ENCODE measurements at regions not wholly inside any gene's neighbourhood (a gene's known extent, or its start where the extent isn't known, plus 50 kb on each side); places are given as distances from the start of the nearest gene placed in this dataset.

GRCh38 chr16:85294810-85295508 lies 182.7 kb upstream of the CIBAR2 start:
- Mint-ChIP-seq H3K27me3 (peaks cover 4 to 10% (median 9%) of the 10 kb centered on the region in 3 donors), H3K36me3 (no peaks in the 10 kb centered on the region), H3K4me1 (peaks cover 0 to 8% (median 3%) of the 10 kb centered on the region in 3 donors), H3K4me3 (no peak overlapping the region), H3K9me3 (no peaks in the 10 kb centered on the region), H3K27ac (peak overlapping the region in 1 of 6 donors; percentile 86)
- DNase-seq = no peak
- no peak for ATAC-seq (ENCODE audit: low read depth in 2 of 2)

- ATAC-seq (ENCODE audit: low read depth in 2 of 2) = peak; percentile 85 to 94
- no peaks in the 10 kb centered on the region for H3K9me3 Mint-ChIP-seq
- peak overlapping the region in 3 of 6 donors; percentile 36 to 74 (median 42) for H3K27ac Mint-ChIP-seq
These were observed 184.8 kb upstream of the CIBAR2 start for GRCh38 chr16:85296859-85297660.

GRCh38 chr16:85297881-85298280 lies 185.6 kb upstream of the CIBAR2 start:
- Mint-ChIP-seq H3K4me1 (peaks cover 0 to 9% (median 3%) of the 10 kb centered on the region in 3 donors), H3K4me3 (no peak overlapping the region), H3K27me3 (peaks cover 4 to 15% (median 10%) of the 10 kb centered on the region in 3 donors), H3K9me3 (no peaks in the 10 kb centered on the region), H3K36me3 (no peaks in the 10 kb centered on the region), H3K27ac (peak overlapping the region in 1 of 6 donors; percentile 69)
- DNase-seq (no peak), ATAC-seq (ENCODE audit: low read depth in 2 of 2) (no peak)

More at GRCh38 chr16:85296859-85297660, 184.8 kb upstream of the CIBAR2 start:
- DNase-seq = peak; percentile 51
- Mint-ChIP-seq H3K27me3 (peaks cover 4 to 15% (median 10%) of the 10 kb centered on the region in 3 donors), H3K4me3 (no peak overlapping the region), H3K36me3 (no peaks in the 10 kb centered on the region), H3K4me1 (peaks cover 0 to 8% (median 3%) of the 10 kb centered on the region in 3 donors)

- H3K27me3 Mint-ChIP-seq = peaks cover 4 to 15% (median 10%) of the 10 kb centered on the region in 3 donors
- DNase-seq (no peak), ATAC-seq (ENCODE audit: low read depth in 2 of 2) (no peak)
- no peaks in the 10 kb centered on the region for H3K36me3 Mint-ChIP-seq
- H3K27ac Mint-ChIP-seq = no peak overlapping the region
- H3K9me3 Mint-ChIP-seq = no peaks in the 10 kb centered on the region
- no peak overlapping the region for H3K4me3 Mint-ChIP-seq
- H3K4me1 Mint-ChIP-seq = peaks cover 11 to 28% (median 27%) of the 10 kb centered on the region in 3 donors
These were observed 188.2 kb upstream of the CIBAR2 start for GRCh38 chr16:85300406-85300968.

GRCh38 chr16:85301231-85301630 lies 189.0 kb upstream of the CIBAR2 start:
- no peak for DNase-seq
- Mint-ChIP-seq H3K27me3 (peaks cover 4 to 15% (median 9%) of the 10 kb centered on the region in 3 donors), H3K4me1 (peaks cover 14 to 35% (median 32%) of the 10 kb centered on the region in 3 donors), H3K36me3 (no peaks in the 10 kb centered on the region), H3K4me3 (no peak overlapping the region), H3K9me3 (no peaks in the 10 kb centered on the region), H3K27ac (peak overlapping the region in 1 of 6 donors; percentile 53)
- ATAC-seq (ENCODE audit: low read depth in 2 of 2) = no peak

- Mint-ChIP-seq H3K4me3 (peak overlapping the region in 1 of 8 donors; percentile 16), H3K27me3 (peaks cover 0 to 5% (median 0%) of the 10 kb centered on the region in 3 donors), H3K36me3 (no peaks in the 10 kb centered on the region), H3K27ac (peak overlapping the region in 1 of 6 donors; percentile 69), H3K4me1 (peaks cover 21 to 39% (median 33%) of the 10 kb centered on the region in 3 donors), H3K9me3 (no peaks in the 10 kb centered on the region)
- no peak for ATAC-seq (ENCODE audit: low read depth in 2 of 2)
- no peak for DNase-seq
These were observed 190.0 kb upstream of the CIBAR2 start for GRCh38 chr16:85302018-85302847.

- peak overlapping the region in 3 of 6 donors; percentile 15 to 68 (median 36) for H3K27ac Mint-ChIP-seq
- peak overlapping the region in 2 of 8 donors; percentile 67 to 68 for H3K4me3 Mint-ChIP-seq
- no peak for ATAC-seq (ENCODE audit: low read depth in 2 of 2)
- no peaks in the 10 kb centered on the region for H3K36me3 Mint-ChIP-seq
- H3K4me1 Mint-ChIP-seq = peaks cover 25 to 45% (median 39%) of the 10 kb centered on the region in 3 donors
- no peaks in the 10 kb centered on the region for H3K9me3 Mint-ChIP-seq
- H3K27me3 Mint-ChIP-seq = peaks cover 0 to 5% (median 0%) of the 10 kb centered on the region in 3 donors
- no peak for DNase-seq
These were observed 190.6 kb upstream of the CIBAR2 start for GRCh38 chr16:85302848-85303353.

- DNase-seq = peak; percentile 74
- Mint-ChIP-seq H3K27ac (peak overlapping the region in 3 of 6 donors; percentile 36 to 82 (median 68)), H3K4me1 (peaks cover 26 to 51% (median 44%) of the 10 kb centered on the region in 3 donors), H3K36me3 (no peaks in the 10 kb centered on the region), H3K4me3 (peak overlapping the region in 6 of 8 donors; percentile 32 to 84 (median 68)), H3K27me3 (peaks cover 0 to 5% (median 0%) of the 10 kb centered on the region in 3 donors), H3K9me3 (no peaks in the 10 kb centered on the region)
- ATAC-seq (ENCODE audit: low read depth in 2 of 2) = peak; percentile 34 to 42
These were observed 191.1 kb upstream of the CIBAR2 start for GRCh38 chr16:85303354-85303883.

- Mint-ChIP-seq H3K27me3 (peaks cover 0 to 5% (median 0%) of the 10 kb centered on the region in 3 donors), H3K27ac (peak overlapping the region in 3 of 6 donors; percentile 16 to 91 (median 68)), H3K9me3 (no peaks in the 10 kb centered on the region), H3K4me3 (peak overlapping the region in 2 of 8 donors; percentile 27 to 83), H3K4me1 (peaks cover 30 to 60% (median 49%) of the 10 kb centered on the region in 3 donors), H3K36me3 (no peaks in the 10 kb centered on the region)
- DNase-seq (no peak), ATAC-seq (ENCODE audit: low read depth in 2 of 2) (no peak)
These were observed 192.1 kb upstream of the CIBAR2 start for GRCh38 chr16:85304337-85304736.

- Mint-ChIP-seq H3K36me3 (no peaks in the 10 kb centered on the region), H3K4me1 (peaks cover 42 to 75% (median 68%) of the 10 kb centered on the region in 3 donors), H3K4me3 (peak overlapping the region; percentile 6 to 87 (median 71)), H3K9me3 (no peaks in the 10 kb centered on the region), H3K27ac (peak overlapping the region; percentile 83 to 96 (median 94)), H3K27me3 (peaks cover 0 to 1% (median 0%) of the 10 kb centered on the region in 3 donors)
- ATAC-seq (ENCODE audit: low read depth in 2 of 2) (peak; percentile 66 to 73), DNase-seq (peak; percentile 86)
These were observed 194.0 kb upstream of the CIBAR2 start for GRCh38 chr16:85306071-85306792.

- no peaks in the 10 kb centered on the region for H3K36me3 Mint-ChIP-seq
- no peaks in the 10 kb centered on the region for H3K27me3 Mint-ChIP-seq
- ATAC-seq (ENCODE audit: low read depth in 2 of 2) = no peak
- H3K4me1 Mint-ChIP-seq = peaks cover 47 to 82% (median 76%) of the 10 kb centered on the region in 3 donors
- peak overlapping the region; percentile 83 to 96 (median 94) for H3K27ac Mint-ChIP-seq
- DNase-seq = no peak
- no peaks in the 10 kb centered on the region for H3K9me3 Mint-ChIP-seq
- H3K4me3 Mint-ChIP-seq = peak overlapping the region; percentile 6 to 85 (median 58)
These were observed 194.7 kb upstream of the CIBAR2 start for GRCh38 chr16:85306793-85307551.

All from naive B cell (primary cell).